SKM-1 treated with dmso at 0.1 percent for 144 hours (cell line): ENCODE measurements at regions not wholly inside any gene's neighbourhood (a gene's known extent, or its start where the extent isn't known, plus 50 kb on each side); places are given as distances from the start of the nearest gene placed in this dataset.
A peak's percentile ranks its signal among the peaks of the same experiment; 100 is the strongest.

Source experiments
- DNase-seq: peaks from one replicate; lab custom pipeline; 2025; ENCODE audit not compliant: unreplicated experiment; lab: John Stamatoyannopoulos, UW

- DNase-seq, result no peak
Measured at GRCh38 chr2:150023663-150024062, 436.1 kb upstream of the MMADHC start.

GRCh38 chr2:150023044-150023443 is 435.5 kb upstream of the MMADHC start:
- peak; percentile 28 for DNase-seq

GRCh38 chr2:150020937-150021673 is 433.5 kb upstream of the MMADHC start:
- no peak for DNase-seq

GRCh38 chr2:150020221-150020620 is 432.6 kb upstream of the MMADHC start:
- no peak for DNase-seq

GRCh38 chr2:150019063-150019462 is 431.5 kb upstream of the MMADHC start:
- no peak for DNase-seq

- DNase-seq, result no peak
Measured at GRCh38 chr2:150012986-150013385, 425.4 kb upstream of the MMADHC start.

- no peak for DNase-seq
Measured at GRCh38 chr2:150011161-150011730, 423.7 kb upstream of the MMADHC start.

GRCh38 chr2:150008901-150009300 is 421.3 kb upstream of the MMADHC start:
- DNase-seq, result no peak

GRCh38 chr2:150007815-150008430 is 420.3 kb upstream of the MMADHC start:
- no peak for DNase-seq

GRCh38 chr2:150006591-150006990 is 419.0 kb upstream of the MMADHC start:
- DNase-seq, result no peak

GRCh38 chr2:150003544-150003943 is 416.0 kb upstream of the MMADHC start:
- DNase-seq, result no peak

GRCh38 chr2:150001788-150002187 is 414.2 kb upstream of the MMADHC start:
- no peak for DNase-seq

GRCh38 chr2:149996901-149997300 is 409.3 kb upstream of the MMADHC start:
- no peak for DNase-seq

GRCh38 chr2:149994057-149994728 is 406.6 kb upstream of the MMADHC start:
- DNase-seq, result no peak

- no peak for DNase-seq
Measured at GRCh38 chr2:149993316-149993715, 405.7 kb upstream of the MMADHC start.

GRCh38 chr2:149991576-149991975 is 404.0 kb upstream of the MMADHC start:
- no peak for DNase-seq

- no peak for DNase-seq
Measured at GRCh38 chr2:149990965-149991364, 403.4 kb upstream of the MMADHC start.

- DNase-seq, result no peak
Measured at GRCh38 chr2:149989447-149990063, 402.0 kb upstream of the MMADHC start.

GRCh38 chr2:149988361-149988760 is 400.8 kb upstream of the MMADHC start:
- DNase-seq, result no peak

GRCh38 chr2:149986861-149987260 is 399.3 kb upstream of the MMADHC start:
- no peak for DNase-seq

GRCh38 chr2:149984311-149984710 is 396.7 kb upstream of the MMADHC start:
- no peak for DNase-seq
